Transverse colon (tissue), 4 donors: ENCODE measurements at regions not wholly inside any gene's neighbourhood (a gene's known extent, or its start where the extent isn't known, plus 50 kb on each side); places are given as distances from the start of the nearest gene placed in this dataset.

Source experiments
- CTCF ChIP-seq, 5 experiments: fragments of 200-600 bp in 3 of 5; fragments of 450-650 bp in 2 of 5; sonication (generic) in 3 of 5; IDR thresholded peaks; 1 replicate in 2 of 5; 2 replicates in 3 of 5; pipeline ENCODE4 v1.5.1; 2016 to 2017; ENCODE audit warnings: antibody characterized with exemption in 5 of 5, inconsistent platforms in 3 of 5, mild to moderate bottlenecking in 2 of 5, moderate library complexity in 1 of 5
- EP300 ChIP-seq: sonication (generic); formaldehyde crosslinking; IDR thresholded peaks from one replicate; pipeline ENCODE4 v1.6.1; 2017; ENCODE audit warnings: antibody characterized with exemption, low read depth
- POLR2A ChIP-seq: fragments of 450-650 bp; IDR thresholded peaks from one replicate; pipeline ENCODE4 v1.6.1; 2016; ENCODE audit warnings: antibody characterized with exemption, mild to moderate bottlenecking, moderate library complexity
- POLR2AphosphoS5 ChIP-seq, 3 donors: sonication (generic); formaldehyde crosslinking; IDR thresholded peaks; one replicate each; pipeline ENCODE4 v1.6.1; 2016; ENCODE audit warnings: antibody characterized with exemption in 3 of 3

- no peak for TF ChIP-seq CTCF (IDR thresholded peaks at IDR 0.05)
- no peak for TF ChIP-seq POLR2AphosphoS5 (IDR thresholded peaks at IDR 0.05)
- TF ChIP-seq POLR2A, result no peak
- no peak for TF ChIP-seq EP300
Measured at GRCh38 chr13:62578402-62578801, 1162.8 kb upstream of the PCDH20 start.
